H1 (cell line): ENCODE measurements at regions not wholly inside any gene's neighbourhood (a gene's known extent, or its start where the extent isn't known, plus 50 kb on each side); places are given as distances from the start of the nearest gene placed in this dataset.

Experiments used
- BRCA1 ChIP-seq: IDR thresholded peaks from 2 replicates; pipeline ENCODE4 v1.6.1; 2012; ENCODE audit warnings: low read depth, low read length, improper control_type of control experiment
- MAFK ChIP-seq: IDR thresholded peaks from 2 replicates; pipeline ENCODE4 v1.6.1; 2012; ENCODE audit warnings: low read depth, mild to moderate bottlenecking, improper control_type of control experiment, low read length
- RNF2 ChIP-seq: fragments of 200-900, 300-1000 bp; sonication (generic); IDR thresholded peaks from 2 replicates; pipeline ENCODE4 v1.7.1; 2016; ENCODE audit warnings: borderline replicate concordance, low read depth, mild to moderate bottlenecking, antibody characterized with exemption, low read length; ENCODE audit not compliant: poor library complexity, severe bottlenecking; ENCODE audit errors: missing control alignments
- SIN3A ChIP-seq, 2 experiments: IDR thresholded peaks in 1 of 2; conservative IDR thresholded peaks in 1 of 2; 2 replicates each; pipeline ENCODE4 v1.6.1; 2011 to 2012; ENCODE audit warnings: low read length in 2 of 2, improper control_type of control experiment in 1 of 2, low read depth in 1 of 2, mild to moderate bottlenecking in 1 of 2
- SUZ12 ChIP-seq: fragments of 200-600 bp; sonication (generic); IDR thresholded peaks from 2 replicates; pipeline ENCODE4 v1.6.1; 2012; ENCODE audit warnings: mild to moderate bottlenecking, inconsistent platforms, low read length, moderate library complexity, mixed read lengths
- USF2 ChIP-seq: IDR thresholded peaks from 2 replicates; pipeline ENCODE4 v1.6.1; 2011; ENCODE audit warnings: low read length, improper control_type of control experiment

- TF ChIP-seq SIN3A (conservative IDR thresholded peaks at IDR 0.05 in 1 of 2, IDR thresholded peaks at IDR 0.05 in 1 of 2; ENCODE audit: low read depth in 1 of 2, low read length in 2 of 2) (no peak), SUZ12 (no peak), BRCA1 (no peak), USF2 (no peak), RNF2 (no peak), MAFK (no peak)
These were observed 52.7 kb upstream of the FZD7 start (continued) for GRCh38 chr2:201980946-201981345.
